Heart left ventricle (tissue), 13 donors: ENCODE measurements at regions not wholly inside any gene's neighbourhood (a gene's known extent, or its start where the extent isn't known, plus 50 kb on each side); places are given as distances from the start of the nearest gene placed in this dataset.

ENCODE experiments used
- CTCF ChIP-seq, 12 donors: fragments of 200-600 bp; sonication (generic) in 4 of 12; IDR thresholded peaks; one replicate each; pipeline versions ENCODE4 v1.5.0 to v1.8.0; 2018 to 2022; ENCODE audit warnings: antibody characterized with exemption in 12 of 12, mild to moderate bottlenecking in 5 of 12
- POLR2A ChIP-seq, 2 donors: fragments of 450-650 bp; IDR thresholded peaks; one replicate each; pipeline ENCODE4 v1.6.1; 2017; ENCODE audit warnings: antibody characterized with exemption in 2 of 2, mild to moderate bottlenecking in 2 of 2, moderate library complexity in 2 of 2
- donor health status: ischemic (EF 13 %, LVEDD 7.1; RV severe dilation, severe dysfunction).
- donor health status: DM: no; HTN: yes; CAD: no.
- donor health status: DM: no; HTN: no; CAD: no.
- donor health status: ischemic (EF 25% LVEDD 6.9; RV normal size, moderate dysfunction).
- donor health status: ischemic (EF 25% LVEDD 5.7; RV mildly dilated, moderate dysfunction).
- donor health status: ischemic (EF 35%, LVEDD 5.7; RV mildly dilated, moderate dysfunction).
- donor health status: nonischemic (EF 11% LVEDD 7.7; RV severe dilation, severe dysfunction).
- donor health status: DM: yes; HTN: yes; CAD: no.
- donor health status: PGD.
- donor health status: ischemic (EF 29% LVEDD 5.4; RV normal size, mild dysfunction).
- donor health status: nonischemic (EF 23%, LVEDD 6.1; RV moderate dilation, normal function).

- TF ChIP-seq CTCF (IDR thresholded peaks at IDR 0.05) (no peak), POLR2A (IDR thresholded peaks at IDR 0.05) (no peak)
Observed at GRCh38 chr20:22410556-22411130, 173.7 kb downstream of the FOXA2 start.
